ENCODE measurements at regions not wholly inside any gene's neighbourhood (a gene's known extent, or its start where the extent isn't known, plus 50 kb on each side); places are given as distances from the start of the nearest gene placed in this dataset.
"Not testable (repeated sequence)": the region's sequence is repeated elsewhere in the genome, so short reads cannot be mapped to it uniquely, and the experiment has no call there.

DNA sequence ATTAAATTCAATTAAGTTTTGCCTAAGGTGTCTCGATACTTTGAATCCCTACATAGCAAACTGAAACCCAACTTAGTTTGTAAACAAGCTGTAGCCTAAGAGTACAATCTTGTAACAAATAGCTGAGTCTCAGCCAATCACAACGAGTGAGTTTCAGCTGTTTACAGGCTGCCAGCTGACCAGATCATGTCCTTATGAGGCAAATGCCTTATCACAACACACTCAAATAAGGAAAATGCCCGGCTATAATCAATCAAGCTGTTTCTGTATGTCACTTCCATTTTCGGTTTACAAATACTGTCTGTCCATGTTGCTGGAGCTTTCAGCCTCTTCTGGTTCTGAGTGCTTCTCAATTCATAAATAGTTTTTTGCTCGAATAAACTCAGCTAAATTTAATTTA lies 943.8 kb downstream of the SLC16A7 start:
- no peak for DNase-seq

DNA sequence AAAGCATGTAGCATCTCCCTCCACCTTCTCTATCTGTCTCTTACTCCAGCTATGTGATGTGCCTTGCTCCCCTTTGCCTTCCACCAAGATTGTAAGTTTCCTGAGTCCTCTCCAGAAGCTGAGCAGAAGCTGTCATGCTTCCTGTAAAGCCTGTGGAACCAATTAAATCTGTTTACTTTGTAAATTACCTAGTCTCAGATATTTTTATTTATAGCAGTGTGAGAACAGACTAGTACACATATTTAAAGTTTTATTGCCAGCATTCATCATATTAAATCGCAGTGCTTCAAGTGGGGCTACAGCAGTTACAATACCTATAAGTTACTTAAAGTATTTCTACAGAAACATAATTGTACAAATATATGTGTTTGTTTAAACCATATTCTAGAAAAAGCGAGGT lies 973.1 kb downstream of the SLC16A7 start:
- DNase-seq: no peak

DNA sequence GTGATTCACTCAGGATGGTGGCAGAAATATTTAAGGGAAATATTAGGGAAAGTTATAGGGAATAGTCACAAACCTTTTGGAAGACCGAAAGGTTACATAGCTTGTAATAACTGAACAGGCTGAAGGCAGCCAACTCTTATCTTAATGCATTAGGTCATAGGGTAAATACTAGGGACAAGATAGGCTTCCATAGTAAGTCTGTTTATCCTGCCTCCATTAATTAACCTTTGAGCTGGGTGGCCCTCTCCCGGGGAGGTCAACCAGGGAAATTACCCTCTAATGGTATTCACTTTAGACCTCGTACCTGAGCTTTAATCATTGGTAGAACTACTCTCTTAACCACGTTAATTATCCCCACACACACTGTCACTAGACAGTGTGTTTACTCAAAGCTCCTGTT lies 981.8 kb downstream of the SLC16A7 start:
- DNase-seq: no peak

DNA sequence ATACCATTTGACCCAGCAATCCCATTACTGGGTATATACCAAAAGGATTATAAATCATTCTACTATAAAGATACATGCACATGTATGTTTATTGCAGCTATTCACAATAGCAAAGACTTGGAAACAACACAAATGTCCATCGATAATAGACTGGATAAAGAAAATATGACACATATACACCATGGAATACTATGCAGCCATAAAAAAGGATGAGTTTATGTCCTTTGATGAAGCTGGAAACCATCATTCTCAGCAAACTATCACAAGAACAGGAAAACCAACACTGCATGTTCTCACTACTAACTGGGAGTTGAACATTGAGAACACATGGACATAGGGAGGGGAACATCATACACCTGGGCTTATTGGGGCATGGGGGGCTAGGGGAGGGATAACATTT lies 991.8 kb downstream of the SLC16A7 start:
- not testable (repeated sequence) for DNase-seq

DNA sequence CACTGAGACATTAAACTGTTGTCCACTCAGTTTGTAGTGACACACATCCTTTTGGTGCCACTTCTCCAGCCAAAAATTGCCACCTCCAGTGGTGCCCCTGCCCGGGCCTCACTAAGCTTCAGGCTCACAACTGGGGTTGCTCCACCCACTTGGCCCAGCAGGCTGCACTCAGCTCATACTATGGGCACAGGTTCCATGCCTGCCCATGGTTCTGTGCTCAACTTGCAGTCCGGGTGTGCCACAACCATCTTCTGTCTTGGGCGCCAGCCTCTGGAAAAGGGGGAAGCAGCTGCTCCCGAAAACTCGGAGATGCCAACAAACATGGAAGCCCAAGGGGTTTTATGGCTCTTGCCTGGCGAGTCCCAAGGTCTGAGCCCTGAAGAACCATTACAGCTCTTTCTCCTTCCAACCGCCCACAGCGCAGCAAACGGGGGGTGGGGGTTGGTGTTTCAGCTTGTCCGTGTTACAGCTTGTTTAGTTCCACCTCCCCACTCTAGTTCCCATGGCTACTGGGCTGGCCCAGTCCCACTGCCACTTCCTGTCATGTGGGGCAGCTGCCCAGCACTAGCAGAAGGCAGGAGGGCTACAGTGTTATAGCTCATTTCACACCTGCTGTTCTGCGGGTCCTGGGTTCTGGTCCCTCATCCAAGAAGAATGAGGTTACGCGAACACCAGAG lies 998.3 kb downstream of the SLC16A7 start:
- DNase-seq: no peak

DNA sequence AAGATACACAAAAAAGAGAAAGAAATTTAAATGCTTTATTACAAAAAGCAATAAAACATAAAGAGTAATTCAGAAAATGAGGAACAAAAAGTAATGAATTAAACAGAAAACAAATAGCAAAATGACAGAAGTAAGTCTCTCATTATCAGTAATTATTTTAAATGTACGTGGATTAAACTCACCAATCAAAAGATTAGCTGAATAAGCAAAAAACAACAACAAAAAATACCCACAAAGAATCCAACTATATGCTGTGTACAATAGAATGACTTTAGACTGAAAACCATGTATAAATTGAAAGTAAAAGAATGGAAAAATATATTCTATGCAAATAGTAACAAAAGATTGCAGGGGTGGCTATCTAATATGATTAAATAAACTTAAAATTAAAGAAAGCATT lies 1006.8 kb downstream of the SLC16A7 start:
- no peak for DNase-seq

DNA sequence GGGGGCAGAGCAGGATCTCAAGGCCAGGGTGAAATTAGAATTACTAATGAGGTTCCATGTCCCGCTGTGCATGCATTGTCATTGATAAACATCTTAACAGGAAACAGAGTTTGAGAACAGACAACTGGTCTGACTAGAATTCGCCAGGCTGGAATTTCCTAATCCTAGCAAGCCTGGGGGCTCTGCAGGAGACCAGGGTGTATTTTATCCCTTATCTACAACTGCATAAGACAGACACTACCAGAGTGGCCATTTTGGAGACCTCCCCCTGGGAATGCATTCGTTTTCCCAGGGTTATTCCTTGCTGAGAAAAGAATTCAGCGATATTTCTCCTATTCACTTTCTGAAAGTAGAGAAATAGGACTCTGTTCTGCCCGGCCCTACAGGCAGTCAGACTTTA lies 1007.6 kb downstream of the SLC16A7 start:
- not testable (repeated sequence) for DNase-seq

DNA sequence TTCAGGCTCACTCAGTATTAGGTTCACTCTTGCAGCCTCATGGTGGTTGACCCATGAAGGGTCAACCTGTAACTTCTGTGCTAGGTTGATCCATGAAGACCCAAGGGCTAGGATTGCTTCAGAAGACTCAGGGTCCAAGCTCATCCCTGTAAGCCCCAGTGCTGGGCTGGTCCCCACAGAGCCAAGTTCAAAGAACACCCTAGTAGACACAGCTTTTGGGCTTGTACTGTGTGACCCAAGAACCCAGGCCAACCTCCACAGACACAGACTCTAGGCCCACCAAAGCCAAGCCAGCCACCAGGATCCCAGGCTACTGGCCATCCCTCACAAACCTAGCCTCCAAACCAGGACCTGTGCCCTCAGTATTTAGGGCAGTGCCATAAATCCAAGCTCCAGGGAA lies 1020.6 kb downstream of the SLC16A7 start:
- no peak for DNase-seq

DNA sequence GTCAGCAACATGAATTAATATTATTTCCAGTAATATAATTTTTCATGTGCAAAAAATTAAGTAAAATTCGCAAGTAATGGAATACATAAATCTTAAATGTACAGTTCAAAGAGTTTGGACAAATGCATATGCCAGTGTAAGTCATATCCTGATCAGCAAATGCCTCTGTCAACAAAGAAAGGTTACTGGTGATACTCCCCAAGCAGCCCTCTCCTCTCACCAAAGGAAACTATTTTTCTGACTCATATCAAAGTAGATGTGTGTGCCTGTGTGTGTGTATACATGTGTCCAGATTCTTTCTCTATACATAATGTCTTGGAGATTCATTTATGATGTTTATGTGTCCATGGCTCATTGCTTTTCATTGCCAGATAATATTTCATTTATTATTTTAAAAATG lies 1035.0 kb downstream of the SLC16A7 start:
- no peak for DNase-seq

DNA sequence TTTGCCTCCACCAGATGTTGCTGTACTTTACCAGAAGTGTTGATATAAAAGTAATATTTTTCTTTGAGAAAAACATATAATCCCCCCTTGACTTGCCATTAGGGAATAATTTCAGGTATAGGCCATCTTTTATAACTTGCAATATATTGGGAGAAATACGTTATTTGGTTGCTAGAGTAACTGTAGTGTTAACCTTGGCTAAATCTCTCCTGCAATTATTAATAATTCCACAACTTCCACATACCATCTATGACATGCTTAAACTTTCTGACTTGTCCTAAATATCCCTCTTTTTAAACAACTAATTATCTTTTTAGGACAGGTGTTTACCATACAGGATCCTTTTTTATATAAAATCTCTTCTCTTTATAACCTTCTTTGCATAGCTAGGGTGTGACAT lies 1048.2 kb downstream of the SLC16A7 start:
- no peak for DNase-seq

DNA sequence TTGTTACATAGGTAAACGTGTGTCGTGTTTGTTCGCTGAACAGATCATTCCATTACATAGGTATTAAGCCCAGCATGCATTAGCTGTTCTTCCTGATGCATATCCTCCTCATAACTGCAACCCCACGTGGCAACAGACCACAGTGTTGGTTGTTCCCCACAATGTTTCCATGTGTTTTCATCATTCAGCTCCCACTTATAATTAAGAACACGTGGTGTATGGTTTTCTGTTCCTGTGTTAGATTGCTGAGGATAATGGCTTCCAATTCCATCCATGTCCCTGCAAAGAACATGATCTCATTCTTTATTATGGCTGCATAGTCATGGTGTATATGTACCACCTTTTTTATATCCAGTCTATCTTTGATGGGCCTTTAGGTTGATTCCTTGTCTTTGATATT lies 1071.1 kb downstream of the SLC16A7 start:
- DNase-seq: no peak

DNA sequence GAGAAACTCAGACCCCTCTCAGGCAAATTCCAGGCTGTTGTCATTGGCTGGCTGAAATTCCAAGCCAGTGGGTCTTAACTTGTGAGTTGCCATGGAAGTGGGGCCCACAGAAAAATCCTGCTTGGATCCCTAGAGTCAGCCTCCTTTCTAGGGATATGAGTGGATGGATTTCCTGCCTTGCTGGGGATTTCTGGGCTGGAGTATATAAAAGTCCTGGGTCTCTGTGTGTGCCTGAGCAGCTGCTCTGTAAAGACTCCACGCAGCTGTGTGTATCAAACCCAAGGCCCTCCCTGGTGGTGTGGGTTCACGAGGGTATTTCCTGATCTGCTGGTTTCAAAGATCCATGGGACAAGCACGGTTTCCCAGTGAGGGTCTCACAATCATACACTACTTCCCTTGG lies 1077.1 kb downstream of the SLC16A7 start:
- no peak for DNase-seq

DNA sequence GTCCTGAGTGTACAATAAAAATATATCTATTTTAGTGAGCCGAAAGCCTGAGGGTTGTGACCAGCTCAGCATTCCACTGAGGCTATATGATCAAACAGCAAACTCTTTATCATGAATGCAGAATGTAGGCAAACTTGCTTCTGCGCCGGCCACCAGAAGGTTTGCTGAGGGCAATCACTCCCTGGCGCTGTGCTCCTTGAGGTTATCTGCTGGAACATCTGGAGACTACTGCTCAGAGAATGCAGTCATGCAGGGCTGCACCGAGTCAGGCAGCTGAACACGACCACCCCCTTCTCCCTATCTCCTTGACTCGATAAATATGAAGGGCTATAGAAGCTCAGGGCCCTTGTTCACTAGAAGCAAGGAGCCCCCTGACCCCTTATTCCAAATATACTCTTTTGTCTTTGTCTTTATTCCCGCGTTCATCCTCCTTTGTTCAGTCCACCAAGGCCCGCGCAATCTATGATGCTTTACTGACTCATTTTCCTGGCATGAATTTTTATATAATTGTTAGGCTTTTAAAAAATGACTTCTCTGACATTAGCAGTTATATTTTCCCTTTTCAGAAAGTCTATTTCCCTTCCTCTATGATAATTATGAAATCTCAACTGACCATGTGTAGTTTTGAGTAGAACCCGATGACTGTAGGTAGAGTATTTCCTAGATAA lies 1089.3 kb downstream of the SLC16A7 start:
- DNase-seq: no peak

DNA sequence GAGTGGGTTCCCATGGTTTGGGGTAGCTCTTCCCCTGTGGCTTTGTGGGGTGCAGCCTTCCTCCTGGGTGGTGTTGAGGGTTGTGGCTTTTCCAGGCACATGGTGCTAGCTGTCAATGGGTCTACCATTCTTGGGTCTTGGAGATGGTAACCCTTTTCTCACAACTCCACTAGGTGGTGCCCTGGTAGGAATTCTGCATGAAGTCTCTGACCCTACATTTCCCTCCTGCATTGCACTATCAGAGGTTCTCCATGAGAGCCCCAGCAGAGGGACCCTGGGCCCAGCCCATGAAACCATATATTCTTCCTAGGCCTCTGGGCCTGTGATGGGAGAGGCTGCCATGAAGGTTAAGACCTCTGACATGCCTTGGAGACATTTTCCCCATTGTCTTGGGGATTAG lies 1093.3 kb downstream of the SLC16A7 start:
- no peak for DNase-seq

DNA sequence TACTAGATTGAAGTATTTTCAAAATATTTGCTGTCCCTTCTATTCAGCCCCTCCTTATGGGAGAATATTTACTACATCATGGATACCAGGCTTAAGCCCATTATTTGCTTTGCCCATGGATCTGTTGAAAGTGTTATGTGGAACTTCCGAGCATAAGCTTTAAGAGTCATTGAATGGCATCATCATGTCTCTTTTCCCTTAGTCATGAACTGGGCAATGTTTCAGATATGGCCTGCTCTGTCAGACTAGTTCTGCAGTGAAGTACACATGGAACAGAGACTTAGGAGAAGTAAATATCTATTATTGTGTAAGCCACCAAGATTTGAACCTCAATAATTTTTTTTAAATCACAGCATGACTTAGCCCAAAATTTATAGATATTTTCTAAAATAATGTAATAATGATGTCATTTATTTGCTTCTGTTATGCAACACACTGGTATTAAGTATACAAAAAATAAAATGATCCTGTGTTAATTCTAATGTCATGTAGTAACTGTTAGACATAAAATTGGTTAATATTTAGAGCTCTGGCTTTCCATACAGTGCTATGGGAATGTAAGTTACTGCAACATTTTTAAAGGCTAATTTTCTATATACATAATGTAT lies 1097.3 kb downstream of the SLC16A7 start:
- DNase-seq: no peak

DNA sequence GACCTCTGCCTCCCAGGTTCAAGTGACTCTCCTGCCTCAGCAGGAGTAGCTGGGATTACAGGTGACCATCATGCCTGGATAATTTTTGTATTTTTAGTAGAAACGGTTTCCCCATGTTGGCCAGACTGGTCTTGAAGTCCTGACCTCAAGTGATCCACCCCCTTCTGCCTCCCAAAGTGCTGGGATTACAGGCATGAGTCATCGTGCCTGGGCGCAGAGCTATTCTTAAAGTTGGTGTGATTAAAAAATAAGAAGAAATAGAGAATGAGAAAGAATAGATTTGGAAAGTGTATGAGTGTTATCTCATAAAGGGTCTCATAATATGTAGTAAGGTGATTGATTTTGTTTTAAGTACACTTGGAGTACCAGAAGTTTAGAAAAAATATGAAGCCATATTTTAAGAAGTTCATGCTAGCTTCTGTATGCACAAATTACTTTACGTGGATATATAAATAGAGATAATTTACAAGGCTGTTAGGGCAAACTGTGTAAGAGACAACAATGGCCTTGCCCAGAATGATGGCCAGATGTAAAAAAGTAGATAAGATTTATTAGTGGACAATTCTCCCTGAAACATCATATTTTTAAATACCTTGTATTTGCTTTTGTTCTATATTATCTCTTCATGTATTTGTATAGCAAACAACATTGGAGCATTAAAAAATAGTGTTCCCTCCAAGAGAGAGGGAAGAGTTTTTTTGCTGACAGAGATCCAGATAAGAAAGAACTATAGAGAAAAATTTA lies 1108.5 kb downstream of the SLC16A7 start:
- no peak for DNase-seq

DNA sequence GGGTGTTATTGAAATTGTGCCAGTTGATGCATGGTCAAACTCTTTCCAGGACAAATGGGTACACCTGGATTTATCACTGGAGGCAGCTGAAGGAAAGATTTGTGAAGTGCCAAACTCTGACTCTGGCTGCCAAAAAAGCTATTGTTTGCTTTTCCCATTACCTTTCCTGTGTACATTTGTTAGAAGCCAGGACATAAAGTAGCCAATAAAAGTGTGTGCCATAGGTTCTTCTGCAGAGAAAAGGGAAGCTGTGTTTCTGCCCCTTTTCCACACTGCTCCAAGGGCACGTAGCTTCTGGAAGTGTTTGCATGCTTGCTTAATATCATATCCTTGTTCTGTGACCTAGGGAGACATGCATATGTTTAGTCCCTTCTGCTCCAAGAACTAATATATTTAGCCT lies 1114.4 kb downstream of the SLC16A7 start:
- DNase-seq: no peak

DNA sequence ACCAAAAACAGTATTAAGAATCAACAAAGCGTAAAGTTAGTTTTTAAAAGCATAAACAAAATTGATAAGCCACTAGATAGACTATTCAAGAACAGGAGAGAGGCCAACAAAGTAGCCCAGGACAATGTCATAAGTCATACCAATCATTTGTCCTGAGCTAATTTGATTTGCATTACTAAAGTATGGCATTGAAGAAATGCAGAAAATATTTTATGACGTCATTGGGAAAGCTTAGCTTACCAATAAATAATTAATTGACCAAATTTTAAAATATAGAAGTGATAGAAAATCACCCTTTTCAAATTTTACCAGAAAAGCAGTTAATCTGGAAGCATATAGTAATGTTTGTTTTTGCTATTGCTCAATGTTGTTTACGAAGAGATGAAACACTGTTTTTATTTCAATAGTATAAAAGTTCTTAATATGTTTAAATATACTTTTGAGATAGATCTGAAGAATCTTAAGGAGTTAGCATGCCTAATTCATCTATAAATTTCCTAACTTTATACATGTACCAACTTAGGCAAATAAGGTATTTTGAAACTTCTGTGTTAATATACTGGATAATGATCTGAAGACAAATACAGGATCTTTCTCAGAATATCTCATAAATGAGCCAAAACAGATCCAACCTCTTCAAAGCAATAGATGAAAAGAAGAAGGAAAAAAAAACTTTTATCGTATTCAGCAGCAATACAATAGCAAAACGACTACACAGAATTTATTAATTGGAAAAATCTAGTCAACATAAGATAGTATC lies 1118.5 kb downstream of the SLC16A7 start:
- DNase-seq: no peak

DNA sequence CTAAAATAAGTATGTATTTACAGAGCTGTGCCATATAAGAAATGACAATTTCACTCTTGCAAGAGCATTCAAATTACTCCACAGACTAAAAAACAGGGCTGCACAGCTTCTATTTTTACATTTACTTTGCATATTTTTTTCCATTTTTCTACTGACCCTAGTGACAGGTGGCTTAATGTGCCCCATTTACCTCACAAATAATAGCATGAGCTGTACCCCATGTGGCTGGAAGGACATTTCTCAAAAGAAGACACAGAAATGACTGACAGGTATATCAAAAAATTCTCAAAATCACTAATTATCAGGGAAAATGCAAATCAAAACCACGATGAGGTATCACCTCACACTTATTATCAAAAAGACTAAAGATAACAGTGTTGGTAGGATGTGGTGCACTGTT lies 1128.6 kb downstream of the SLC16A7 start:
- DNase-seq: no peak

DNA sequence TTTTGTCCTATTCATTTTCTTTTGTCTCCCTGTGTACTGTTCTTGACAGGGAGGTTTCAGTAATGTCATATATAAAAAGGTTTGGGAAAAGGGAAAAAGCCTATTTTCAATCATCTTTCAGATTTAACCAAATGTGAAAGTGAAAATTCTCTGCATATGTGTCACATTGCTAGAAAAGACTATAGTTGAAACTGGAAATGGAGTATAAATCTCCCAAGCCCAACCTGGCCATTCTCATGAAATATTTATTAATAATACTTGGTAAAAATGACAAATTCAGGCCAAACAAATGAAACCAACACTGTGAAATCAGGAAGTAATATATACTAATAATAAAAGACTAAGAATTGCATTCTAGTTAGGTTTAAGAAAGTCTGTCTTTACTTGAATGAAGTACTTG lies 1129.2 kb downstream of the SLC16A7 start:
- DNase-seq: no peak

DNA sequence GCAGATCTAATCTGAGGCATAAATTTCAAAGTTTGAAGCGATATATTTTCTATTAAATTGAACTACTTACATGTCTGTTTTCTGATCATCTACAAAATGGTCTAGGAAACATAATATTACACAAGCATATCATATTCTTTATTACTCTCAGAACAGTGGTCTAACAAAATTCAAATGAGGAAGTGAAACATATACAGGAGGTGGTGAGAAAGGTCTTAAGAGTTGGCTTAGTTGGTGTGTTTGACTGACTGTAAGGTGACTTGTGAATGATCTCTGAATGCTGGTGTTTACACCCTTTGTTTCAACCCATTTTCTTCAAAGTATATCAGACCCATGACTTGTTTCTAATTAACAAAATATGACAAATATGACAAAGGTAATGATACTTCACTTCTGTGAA lies 1156.8 kb downstream of the SLC16A7 start:
- DNase-seq: no peak

DNA sequence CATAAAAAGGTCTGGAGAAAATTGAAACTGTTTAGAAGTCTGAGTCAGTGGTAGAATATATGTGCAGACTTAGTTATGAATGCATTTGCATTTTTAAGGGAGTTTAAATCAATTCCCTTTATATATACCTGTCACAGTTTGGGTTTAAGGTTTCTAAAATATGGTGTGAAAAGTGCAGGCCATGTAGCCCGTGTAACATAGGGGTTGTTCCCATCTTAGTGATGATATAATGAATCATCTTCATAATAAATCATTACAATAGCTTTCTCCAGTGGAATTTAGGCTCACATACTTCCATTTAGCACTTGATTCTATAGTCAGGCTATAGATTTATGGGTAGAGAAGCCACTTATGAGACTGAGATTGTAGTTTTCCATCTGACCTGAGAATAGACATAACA lies 1162.4 kb downstream of the SLC16A7 start:
- no peak for DNase-seq

DNA sequence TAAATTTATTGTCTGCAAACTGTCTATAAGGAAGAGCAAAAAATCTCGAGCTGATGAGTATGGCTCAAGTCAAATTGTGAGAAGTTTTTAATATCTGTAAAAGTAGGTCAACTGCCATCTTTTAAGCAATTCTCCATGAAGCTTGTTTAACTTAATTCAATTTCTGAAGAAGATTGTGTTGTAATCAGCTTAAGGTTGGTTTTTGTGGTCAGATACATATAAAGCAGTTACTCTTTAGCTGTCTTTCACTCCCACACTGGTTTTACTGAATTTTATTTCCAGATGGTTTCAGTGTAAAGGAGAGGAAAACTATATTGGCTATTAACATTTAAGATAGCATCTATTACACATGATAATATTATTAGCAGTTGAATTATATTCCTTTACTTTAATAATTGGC lies 1165.1 kb downstream of the SLC16A7 start:
- DNase-seq: no peak

Measured in retina (tissue), 1 donor.